H1 (cell line): ENCODE measurements at regions not wholly inside any gene's neighbourhood (a gene's known extent, or its start where the extent isn't known, plus 50 kb on each side); places are given as distances from the start of the nearest gene placed in this dataset.

Source experiments
- CTCF ChIA-PET: fragments of 300-600 bp; sonication (Branson Sonifier 250); formaldehyde crosslinking; loops from one replicate; lab custom pipeline; 2021; ENCODE audit not compliant: partially characterized antibody; lab: Charles Lee
- POLR2A ChIA-PET: fragments of 300-600 bp; sonication (Branson Sonifier 250); formaldehyde crosslinking; loops from one replicate; lab custom pipeline; 2021; ENCODE audit warnings: inconsistent platforms; ENCODE audit not compliant: partially characterized antibody; lab: Charles Lee
- DNase-seq, 2 experiments: peaks; one replicate each; pipeline versions ENCODE4 v3.0.0 to v3.0.0-alpha.2; 2010 to 2022; ENCODE audit warnings: low spot score in 2 of 2, low read depth in 1 of 2, mixed read lengths in 1 of 2
- FAIRE-seq: peaks from 2 replicates; lab custom pipeline; 2011; peaks lifted over from hg19 to GRCh38; lab: Jason Lieb, UNC
- H2AFZ ChIP-seq: 2 replicates; pipeline ENCODE4 v1.8.1; 2012; ENCODE audit warnings: low read length, inconsistent platforms
- H2AK5ac ChIP-seq: 2 replicates; pipeline ENCODE4 v1.6.1; 2013; ENCODE audit warnings: low read depth, low read length
- H2BK120ac ChIP-seq: replicated peaks from 2 replicates; pipeline ENCODE3; 2013; ENCODE audit warnings: low read depth, low read length, inconsistent platforms
- H2BK12ac ChIP-seq: 2 replicates; pipeline ENCODE4 v1.6.1; 2013; ENCODE audit warnings: low read depth, low read length
- H2BK15ac ChIP-seq: 2 replicates; pipeline ENCODE4 v1.6.1; 2013; ENCODE audit warnings: low read length
- H2BK20ac ChIP-seq: 2 replicates; pipeline ENCODE4 v1.6.1; 2013; ENCODE audit warnings: low read length
- H2BK5ac ChIP-seq: 2 replicates; pipeline ENCODE4 v1.6.1; 2013; ENCODE audit warnings: low read depth, low read length
- H3K14ac ChIP-seq: 2 replicates; pipeline ENCODE4 v1.6.1; 2013; ENCODE audit warnings: inconsistent platforms; ENCODE audit not compliant: insufficient read length
- H3K18ac ChIP-seq: 2 replicates; pipeline ENCODE4 v1.6.1; 2013; ENCODE audit warnings: low read length; ENCODE audit errors: extremely low read depth
- H3K23ac ChIP-seq: 2 replicates; pipeline ENCODE4 v1.6.1; 2013; ENCODE audit warnings: inconsistent platforms; ENCODE audit not compliant: insufficient read length
- H3K23me2 ChIP-seq: 2 replicates; pipeline ENCODE4 v1.6.1; 2013; ENCODE audit warnings: low read depth, low read length
- H3K27ac ChIP-seq: 2 replicates; pipeline ENCODE4 v1.6.1; 2011; ENCODE audit warnings: low read depth, low read length, inconsistent platforms
- H3K27me3 ChIP-seq, 4 experiments: replicated peaks in 1 of 4; 1 replicate in 1 of 4; 2 replicates in 3 of 4; pipeline versions ENCODE4 v1.6.1 to v1.8.1; 2011 to 2013; ENCODE audit warnings: low read length in 3 of 4, mild to moderate bottlenecking in 3 of 4, inconsistent platforms in 2 of 4, mixed read lengths in 2 of 4, moderate library complexity in 1 of 4; ENCODE audit not compliant: control insufficient read depth in 3 of 4, insufficient read depth in 3 of 4; ENCODE audit errors: extremely low read depth in 1 of 4
- H3K36me3 ChIP-seq, 4 experiments: 2 replicates each; pipeline versions ENCODE4 v1.6.1 to v1.8.1; 2011 to 2013; ENCODE audit warnings: mild to moderate bottlenecking in 4 of 4, low read length in 3 of 4, moderate library complexity in 2 of 4, control low read depth in 1 of 4, inconsistent platforms in 1 of 4; ENCODE audit not compliant: insufficient read depth in 4 of 4, control insufficient read depth in 2 of 4
- H3K4ac ChIP-seq: replicated peaks from 2 replicates; pipeline ENCODE3; 2013; ENCODE audit warnings: low read length, low read depth, mixed read lengths, inconsistent platforms; ENCODE audit not compliant: insufficient read length
- H3K4me1 ChIP-seq, 4 experiments: replicated peaks in 1 of 4; 1 replicate in 1 of 4; 2 replicates in 3 of 4; pipeline versions ENCODE4 v1.6.1 to v1.8.1; 2011 to 2013; ENCODE audit warnings: low read length in 3 of 4, inconsistent platforms in 2 of 4, mixed read lengths in 1 of 4; ENCODE audit not compliant: insufficient read depth in 4 of 4, control insufficient read depth in 3 of 4
- H3K4me2 ChIP-seq, 2 experiments: 2 replicates each; pipeline versions ENCODE4 v1.6.1 to v1.8.1; 2011 to 2013; ENCODE audit warnings: low read depth in 2 of 2, low read length in 2 of 2, control low read depth in 1 of 2, inconsistent platforms in 1 of 2, mild to moderate bottlenecking in 1 of 2; ENCODE audit not compliant: insufficient read depth in 1 of 2
- H3K4me3 ChIP-seq, 4 experiments: fragments of 200-600, 300-600 bp in 1 of 4; sonication (generic), shearing (Covaris generic), sonication (Bioruptor Twin) in 1 of 4; 2 replicates each; pipeline versions ENCODE4 v1.5.1 to v1.8.1; 2011 to 2016; ENCODE audit warnings: low read length in 4 of 4, low read depth in 3 of 4, control low read depth in 2 of 4, inconsistent platforms in 2 of 4, mild to moderate bottlenecking in 2 of 4, mixed read lengths in 1 of 4, moderate library complexity in 1 of 4; ENCODE audit not compliant: insufficient read depth in 2 of 4; ENCODE audit errors: extremely low read depth in 1 of 4
- H3K56ac ChIP-seq: replicated peaks from 2 replicates; pipeline ENCODE3; 2013; ENCODE audit warnings: low read depth, mild to moderate bottlenecking, mixed read lengths, low read length, inconsistent platforms; ENCODE audit not compliant: insufficient read length
- H3K79me1 ChIP-seq: 2 replicates; pipeline ENCODE4 v1.6.1; 2013; ENCODE audit warnings: low read depth, low read length, control low read depth
- H3K79me2 ChIP-seq, 2 experiments: 2 replicates each; pipeline versions ENCODE4 v1.6.1 to v1.8.1; 2012 to 2013; ENCODE audit warnings: low read length in 2 of 2, mild to moderate bottlenecking in 2 of 2, inconsistent platforms in 1 of 2; ENCODE audit not compliant: insufficient read depth in 2 of 2, control insufficient read depth in 1 of 2
- H3K9ac ChIP-seq, 4 experiments: replicated peaks in 1 of 4; 1 replicate in 1 of 4; 2 replicates in 3 of 4; pipeline versions ENCODE4 v1.6.1 to v1.8.1; 2011 to 2013; ENCODE audit warnings: low read depth in 3 of 4, low read length in 3 of 4, control low read depth in 2 of 4, mild to moderate bottlenecking in 2 of 4, moderate library complexity in 2 of 4, inconsistent platforms in 1 of 4; ENCODE audit errors: extremely low read depth in 1 of 4
- H3K9me3 ChIP-seq, 2 experiments: 2 replicates each; pipeline versions ENCODE4 v1.6.1 to v1.8.1; 2012 to 2013; ENCODE audit warnings: mild to moderate bottlenecking in 2 of 2, moderate library complexity in 2 of 2, control low read depth in 1 of 2, inconsistent platforms in 1 of 2, low read depth in 1 of 2, low read length in 1 of 2, mixed read lengths in 1 of 2; ENCODE audit not compliant: insufficient read depth in 2 of 2
- H4K20me1 ChIP-seq, 2 experiments: replicated peaks in 1 of 2; 2 replicates each; pipeline versions ENCODE3 to v1.8.1; 2011 to 2013; ENCODE audit warnings: inconsistent platforms in 2 of 2, low read length in 2 of 2, mild to moderate bottlenecking in 1 of 2; ENCODE audit not compliant: insufficient read depth in 2 of 2, control insufficient read depth in 1 of 2
- H4K5ac ChIP-seq: 2 replicates; pipeline ENCODE4 v1.6.1; 2013; ENCODE audit warnings: low read length, low read depth, mixed read lengths, inconsistent platforms; ENCODE audit not compliant: insufficient read length
- H4K8ac ChIP-seq: 2 replicates; pipeline ENCODE4 v1.8.0; 2013; ENCODE audit warnings: mild to moderate bottlenecking, moderate library complexity, low read length, inconsistent platforms; ENCODE audit not compliant: insufficient read depth; ENCODE audit errors: extremely low read depth
- H4K91ac ChIP-seq: replicated peaks from 2 replicates; pipeline ENCODE3; 2013; ENCODE audit warnings: low read length, mixed read lengths, inconsistent platforms; ENCODE audit not compliant: insufficient read length
- EZH2 ChIP-seq: fragments of 200-600 bp; sonication (generic); IDR thresholded peaks from 2 replicates; pipeline ENCODE4 v1.7.1; 2012; ENCODE audit warnings: low read depth, mild to moderate bottlenecking, moderate library complexity, low read length, inconsistent platforms; ENCODE audit not compliant: severe bottlenecking
- MAFK ChIP-seq: IDR thresholded peaks from 2 replicates; pipeline ENCODE4 v1.6.1; 2012; ENCODE audit warnings: low read depth, mild to moderate bottlenecking, improper control_type of control experiment, low read length
- POLR2AphosphoS5 ChIP-seq: IDR thresholded peaks from 2 replicates; pipeline ENCODE4 v1.6.1; 2011; ENCODE audit warnings: low read depth, low read length
- WGBS, 2 experiments: shearing (Covaris generic) in 1 of 2; methylation state at CpG; one replicate each; pipeline versions ENCODE4 v1.1.6 to v1.1.7; 2013 to 2015; ENCODE audit warnings: low lambda C conversion rate in 2 of 2, mixed read lengths in 2 of 2, inconsistent platforms in 1 of 2, low coverage in 1 of 2, missing lambda C conversion rate in 1 of 2; ENCODE audit not compliant: insufficient replicate concordance in 2 of 2, insufficient coverage in 1 of 2, insufficient read length in 1 of 2; ENCODE audit errors: extremely low coverage in 1 of 2, missing lambda C conversion rate in 1 of 2; 5-methylcytosine and 5-hydroxymethylcytosine counted together
- TF ChIP-seq, protein P1 (sequence below), 3 experiments: IDR thresholded peaks; 1 replicate in 2 of 3; 2 replicates in 1 of 3; pipeline versions ENCODE4 v1.5.1 to v1.6.1; 2011; ENCODE audit warnings: low read length in 3 of 3, mild to moderate bottlenecking in 3 of 3, inconsistent platforms in 2 of 3, low read depth in 1 of 3, moderate library complexity in 1 of 3; ENCODE audit not compliant: insufficient read depth in 1 of 3; ENCODE audit errors: control extremely low read depth in 1 of 3

DNA sequence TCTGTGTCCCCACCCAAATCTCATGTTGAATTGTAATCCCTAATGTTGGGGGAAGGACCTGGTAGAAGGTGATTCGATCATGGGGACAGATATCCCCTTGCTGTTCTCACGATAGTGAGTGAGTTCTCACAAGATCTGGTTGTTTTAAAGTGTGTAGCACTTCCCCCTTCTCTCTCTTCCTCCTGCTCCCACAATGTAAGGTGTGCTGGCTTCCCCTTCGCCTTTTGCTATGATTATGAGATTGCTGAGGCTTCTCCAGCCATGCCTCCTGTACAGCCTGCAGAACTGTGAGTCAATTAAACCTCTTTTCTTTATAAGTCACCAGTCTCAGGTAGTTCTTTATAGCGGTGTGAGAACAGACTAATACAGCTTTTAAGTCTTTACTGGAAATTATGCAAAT is 193.3 kb upstream of the RBBP8 start:
- no peaks in the 10 kb centered on the region for H3K23me2 ChIP-seq
- H2BK120ac ChIP-seq = no peak overlapping the region
- H3K9me3 ChIP-seq = no peaks in the 10 kb centered on the region; a peak in 1 of 4 replicates
- no peaks in the 10 kb centered on the region for H3K79me2 ChIP-seq
- H3K9ac ChIP-seq = no peak overlapping the region
- no peak overlapping the region for H2AK5ac ChIP-seq
- H2BK12ac ChIP-seq = no peak overlapping the region
- no peak overlapping the region for H4K91ac ChIP-seq
- DNase-seq (no peak), FAIRE-seq (no peak)
- H4K8ac ChIP-seq = no peak overlapping the region
- H3K18ac ChIP-seq = no peak overlapping the region
- H4K5ac ChIP-seq = no peak overlapping the region
- H3K4me1 ChIP-seq = no peaks in the 10 kb centered on the region
- no peak overlapping the region for H3K27ac ChIP-seq
- POLR2A ChIA-PET = no interaction called here
- H3K79me1 ChIP-seq = no peaks in the 10 kb centered on the region
- TF ChIP-seq, protein P1, sequence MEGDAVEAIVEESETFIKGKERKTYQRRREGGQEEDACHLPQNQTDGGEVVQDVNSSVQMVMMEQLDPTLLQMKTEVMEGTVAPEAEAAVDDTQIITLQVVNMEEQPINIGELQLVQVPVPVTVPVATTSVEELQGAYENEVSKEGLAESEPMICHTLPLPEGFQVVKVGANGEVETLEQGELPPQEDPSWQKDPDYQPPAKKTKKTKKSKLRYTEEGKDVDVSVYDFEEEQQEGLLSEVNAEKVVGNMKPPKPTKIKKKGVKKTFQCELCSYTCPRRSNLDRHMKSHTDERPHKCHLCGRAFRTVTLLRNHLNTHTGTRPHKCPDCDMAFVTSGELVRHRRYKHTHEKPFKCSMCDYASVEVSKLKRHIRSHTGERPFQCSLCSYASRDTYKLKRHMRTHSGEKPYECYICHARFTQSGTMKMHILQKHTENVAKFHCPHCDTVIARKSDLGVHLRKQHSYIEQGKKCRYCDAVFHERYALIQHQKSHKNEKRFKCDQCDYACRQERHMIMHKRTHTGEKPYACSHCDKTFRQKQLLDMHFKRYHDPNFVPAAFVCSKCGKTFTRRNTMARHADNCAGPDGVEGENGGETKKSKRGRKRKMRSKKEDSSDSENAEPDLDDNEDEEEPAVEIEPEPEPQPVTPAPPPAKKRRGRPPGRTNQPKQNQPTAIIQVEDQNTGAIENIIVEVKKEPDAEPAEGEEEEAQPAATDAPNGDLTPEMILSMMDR (IDR thresholded peaks at IDR 0.05; ENCODE audit: control extremely low read depth in 1 of 3, insufficient read depth in 1 of 3, low read depth in 1 of 3, low read length in 3 of 3) = no peak
- TF ChIP-seq MAFK (no peak), POLR2AphosphoS5 (no peak), EZH2 (no peak)
- TF ChIP-seq, all 59 proteins: peak for 0
- CTCF ChIA-PET = no interaction called here
- no peak overlapping the region for H3K23ac ChIP-seq
- no peak overlapping the region for H3K14ac ChIP-seq
- H2BK5ac ChIP-seq = no peak overlapping the region
- no peak overlapping the region for H3K4ac ChIP-seq
- H2BK20ac ChIP-seq = no peak overlapping the region
- H4K20me1 ChIP-seq = no peaks in the 10 kb centered on the region
- no peaks in the 10 kb centered on the region for H3K36me3 ChIP-seq
- H2BK15ac ChIP-seq = no peak overlapping the region
- H2AFZ ChIP-seq = no peak overlapping the region
- 87% methylated on average over 4 of the region's 4 CpGs; no CpG with 5 or more reads in 1 of the 2 experiments for WGBS, 2 experiments
- H3K4me2 ChIP-seq = no peak overlapping the region
- no peak overlapping the region for H3K56ac ChIP-seq
- H3K27me3 ChIP-seq = no peaks in the 10 kb centered on the region
- H3K4me3 ChIP-seq = no peak overlapping the region
